ENCODE measurements at regions not wholly inside any gene's neighbourhood (a gene's known extent, or its start where the extent isn't known, plus 50 kb on each side); places are given as distances from the start of the nearest gene placed in this dataset.
"Not testable (repeated sequence)": the region's sequence is repeated elsewhere in the genome, so short reads cannot be mapped to it uniquely, and the experiment has no call there.

GRCh38 chrY:7343261-7343660, 431.7 kb upstream of the AMELY start:
- TF ChIP-seq POLR2A (IDR thresholded peaks at IDR 0.05) = no peak
- TF ChIP-seq POLR2AphosphoS5 (IDR thresholded peaks at IDR 0.05) = no peak
- TF ChIP-seq, protein P1, sequence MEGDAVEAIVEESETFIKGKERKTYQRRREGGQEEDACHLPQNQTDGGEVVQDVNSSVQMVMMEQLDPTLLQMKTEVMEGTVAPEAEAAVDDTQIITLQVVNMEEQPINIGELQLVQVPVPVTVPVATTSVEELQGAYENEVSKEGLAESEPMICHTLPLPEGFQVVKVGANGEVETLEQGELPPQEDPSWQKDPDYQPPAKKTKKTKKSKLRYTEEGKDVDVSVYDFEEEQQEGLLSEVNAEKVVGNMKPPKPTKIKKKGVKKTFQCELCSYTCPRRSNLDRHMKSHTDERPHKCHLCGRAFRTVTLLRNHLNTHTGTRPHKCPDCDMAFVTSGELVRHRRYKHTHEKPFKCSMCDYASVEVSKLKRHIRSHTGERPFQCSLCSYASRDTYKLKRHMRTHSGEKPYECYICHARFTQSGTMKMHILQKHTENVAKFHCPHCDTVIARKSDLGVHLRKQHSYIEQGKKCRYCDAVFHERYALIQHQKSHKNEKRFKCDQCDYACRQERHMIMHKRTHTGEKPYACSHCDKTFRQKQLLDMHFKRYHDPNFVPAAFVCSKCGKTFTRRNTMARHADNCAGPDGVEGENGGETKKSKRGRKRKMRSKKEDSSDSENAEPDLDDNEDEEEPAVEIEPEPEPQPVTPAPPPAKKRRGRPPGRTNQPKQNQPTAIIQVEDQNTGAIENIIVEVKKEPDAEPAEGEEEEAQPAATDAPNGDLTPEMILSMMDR (IDR thresholded peaks at IDR 0.05 in 8 of 11, conservative IDR thresholded peaks at IDR 0.05 in 3 of 11) = no peak
- H3K27ac ChIP-seq = no peak overlapping the region
- no peaks in the 10 kb centered on the region for H3K9me3 ChIP-seq
- no peak for DNase-seq
- intact Hi-C loops (cut with DNase I; ENCODE audit: low total_unique reads) = no loop called here
- H3K27me3 ChIP-seq (replicated peaks in 1 of 7) = no peaks in the 10 kb centered on the region
- H3K4me3 ChIP-seq = no peak overlapping the region
- H3K4me1 ChIP-seq = peaks cover 0 to 29% (median 5%) of the 10 kb centered on the region in 6 donors
- WGBS, 5 donors = 65 to 75% (median 73%) methylated on average over 4 of the region's 4 CpGs; no CpG with 5 or more reads in 2 of the 5 donors
- H3K36me3 ChIP-seq = peaks cover 0 to 32% (median 0%) of the 10 kb centered on the region in 6 donors

- DNase-seq; H3K27me3 ChIP-seq (replicated peaks in 1 of 7); H3K4me3 ChIP-seq; intact Hi-C loops (cut with DNase I; ENCODE audit: low total_unique reads); H3K27ac ChIP-seq; H3K9me3 ChIP-seq: not testable (repeated sequence)
- H3K36me3 ChIP-seq = peaks cover 0 to 27% (median 0%) of the 10 kb centered on the region in 6 donors
- peaks cover 0 to 34% (median 5%) of the 10 kb centered on the region in 6 donors for H3K4me1 ChIP-seq
- WGBS, 5 donors = 47 to 68% (median 64%) methylated on average over 14 to 15 of the region's 16 CpGs; no CpG with 5 or more reads in 2 of the 5 donors
These were observed 431.2 kb upstream of the AMELY start for GRCh38 chrY:7342732-7343131.

DNA sequence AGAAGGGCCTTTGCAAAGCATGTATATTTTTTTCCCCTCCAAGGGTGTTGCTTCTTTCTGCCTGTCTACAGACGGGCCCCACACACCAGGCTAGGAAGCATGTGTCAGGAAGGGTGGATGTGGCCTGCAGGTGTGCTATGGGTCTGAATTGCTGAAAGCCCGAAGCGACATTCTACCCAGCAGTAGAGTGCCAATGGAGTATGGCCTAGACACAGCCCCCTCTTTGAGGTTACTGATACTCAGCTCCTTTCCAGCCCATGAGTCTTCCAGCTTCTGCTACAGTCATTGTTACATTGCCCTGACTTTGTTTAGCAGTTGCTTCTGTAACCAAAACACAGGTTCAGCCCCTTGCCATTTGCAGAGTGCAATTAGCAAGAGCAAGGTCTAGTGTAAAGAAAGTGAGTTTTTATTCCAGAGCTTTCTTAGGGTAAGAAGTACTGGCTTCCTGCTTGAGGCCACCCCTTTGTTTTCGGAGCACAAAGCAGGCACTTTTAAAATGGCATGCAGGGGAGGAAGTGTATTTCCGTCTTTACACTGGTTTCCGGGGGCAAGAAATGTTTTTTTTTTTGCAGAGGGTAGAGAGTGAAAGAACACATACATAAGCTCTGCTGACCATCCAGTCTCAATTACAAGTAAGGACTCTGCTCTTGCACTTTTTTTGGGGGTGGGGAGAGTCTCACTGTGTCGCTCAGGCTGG, 428.0 kb upstream of the AMELY start:
- H3K4me3 ChIP-seq = no peak overlapping the region
- H3K4me1 ChIP-seq = peaks cover 0 to 37% (median 5%) of the 10 kb centered on the region in 6 donors
- intact Hi-C loops (cut with DNase I; ENCODE audit: low total_unique reads) = no loop called here
- H3K36me3 ChIP-seq = peaks cover 0 to 5% (median 0%) of the 10 kb centered on the region in 6 donors
- TF ChIP-seq, protein P1 (IDR thresholded peaks at IDR 0.05 in 8 of 11, conservative IDR thresholded peaks at IDR 0.05 in 3 of 11) = no peak
- no peak for TF ChIP-seq POLR2AphosphoS5 (IDR thresholded peaks at IDR 0.05)
- no peak for TF ChIP-seq POLR2A (IDR thresholded peaks at IDR 0.05)
- peak overlapping the region in 3 of 8 donors; percentile 38 to 67 (median 64) for H3K27ac ChIP-seq
- no peaks in the 10 kb centered on the region for H3K9me3 ChIP-seq
- 12 to 24% (median 21%) methylated on average over 6 to 7 of the region's 7 CpGs; no CpG with 5 or more reads in 2 of the 5 donors for WGBS, 5 donors
- H3K27me3 ChIP-seq (replicated peaks in 1 of 7) = no peaks in the 10 kb centered on the region
- DNase-seq = no peak

DNA sequence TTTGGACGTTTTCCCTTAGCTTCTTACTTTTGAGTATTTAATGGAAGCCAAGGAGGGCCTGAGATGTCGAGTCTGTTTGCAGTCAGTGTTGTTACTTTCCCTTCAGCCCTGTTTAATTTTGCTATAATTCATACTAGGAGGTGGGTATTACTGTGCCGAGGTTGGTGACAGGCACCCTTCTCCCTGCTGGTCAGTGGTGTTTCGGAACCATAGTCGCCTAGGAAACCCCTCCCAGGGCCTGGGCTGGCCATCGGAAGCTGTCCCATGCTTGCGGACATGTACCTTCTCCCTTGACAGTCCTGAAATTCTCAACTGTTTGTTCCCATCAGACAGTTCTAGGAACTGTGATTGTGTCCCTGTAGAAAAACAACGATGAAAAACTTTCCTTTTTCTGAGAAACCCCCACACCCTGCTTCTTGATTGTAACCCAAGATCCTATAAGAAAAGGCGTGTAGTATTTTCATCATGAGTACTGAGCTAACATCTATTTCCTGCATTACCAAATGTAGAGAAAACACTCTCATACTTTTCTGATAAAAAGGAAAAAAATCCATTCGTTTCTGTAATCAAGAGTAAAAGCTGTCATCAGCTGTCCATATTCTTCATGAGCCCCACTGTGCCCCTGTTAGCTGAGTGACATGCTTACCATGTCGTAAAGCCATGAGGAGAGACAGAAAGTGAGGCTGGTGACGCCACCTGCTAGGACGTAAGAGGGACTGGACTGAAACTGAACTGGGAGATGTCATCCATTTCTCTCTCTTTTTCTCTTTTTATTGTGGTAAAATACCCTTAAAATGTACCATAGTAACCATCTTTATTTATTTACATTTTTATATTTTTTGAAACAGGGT, 424.7 kb upstream of the AMELY start:
- peaks cover 0 to 11% (median 0%) of the 10 kb centered on the region in 6 donors for H3K36me3 ChIP-seq
- no peaks in the 10 kb centered on the region for H3K9me3 ChIP-seq
- 84 to 87% (median 86%) methylated on average over 13 of the region's 13 CpGs; no CpG with 5 or more reads in 2 of the 5 donors for WGBS, 5 donors
- no peak overlapping the region for H3K4me3 ChIP-seq
- TF ChIP-seq, protein P1 (IDR thresholded peaks at IDR 0.05 in 8 of 11, conservative IDR thresholded peaks at IDR 0.05 in 3 of 11) = no peak
- TF ChIP-seq POLR2AphosphoS5 (IDR thresholded peaks at IDR 0.05) (no peak), POLR2A (IDR thresholded peaks at IDR 0.05) (no peak)
- H3K27me3 ChIP-seq (replicated peaks in 1 of 7) = no peaks in the 10 kb centered on the region
- peak overlapping the region in 1 of 8 donors; percentile 13 for H3K27ac ChIP-seq
- DNase-seq = no peak
- H3K4me1 ChIP-seq = peaks cover 0 to 35% (median 5%) of the 10 kb centered on the region in 6 donors
- intact Hi-C loops (cut with DNase I; ENCODE audit: low total_unique reads) = no loop called here

All from spleen (tissue), 11 donors.